Tibial nerve (tissue), 4 donors: ENCODE measurements at regions not wholly inside any gene's neighbourhood (a gene's known extent, or its start where the extent isn't known, plus 50 kb on each side); places are given as distances from the start of the nearest gene placed in this dataset.

Experiments
- DNase-seq, 2 donors: peaks; one replicate each; pipeline ENCODE4 v3.0.0-alpha.2; 2019; ENCODE audit warnings: low spot score in 2 of 2
- H3K27ac ChIP-seq, 4 donors: fragments of 200-600 bp; sonication (generic) in 3 of 4; one replicate each; pipeline ENCODE4 v1.5.1; 2017 to 2019; ENCODE audit warnings: mild to moderate bottlenecking in 1 of 4
- H3K27me3 ChIP-seq, 2 donors: fragments of 200-600 bp; sonication (generic) in 1 of 2; one replicate each; pipeline versions ENCODE4 v1.5.1 to v1.6.0; 2017 to 2019
- H3K36me3 ChIP-seq, 3 donors: fragments of 200-600 bp; sonication (generic); one replicate each; pipeline ENCODE4 v1.5.1; 2018 to 2019
- H3K4me1 ChIP-seq, 4 donors: fragments of 200-600 bp; sonication (generic) in 3 of 4; one replicate each; pipeline ENCODE4 v1.5.1; 2017 to 2019
- H3K4me3 ChIP-seq, 4 donors: fragments of 200-600 bp; sonication (generic) in 3 of 4; one replicate each; pipeline ENCODE4 v1.5.1; 2017 to 2019; ENCODE audit warnings: mild to moderate bottlenecking in 1 of 4, moderate library complexity in 1 of 4
- H3K9me3 ChIP-seq, 4 donors: fragments of 200-600 bp; sonication (generic) in 3 of 4; one replicate each; pipeline ENCODE4 v1.5.1; 2017 to 2019
- CTCF ChIP-seq, 5 experiments: fragments of 200-600 bp in 3 of 5; fragments of 450-650 bp in 2 of 5; sonication (generic) in 3 of 5; IDR thresholded peaks; one replicate each; pipeline ENCODE4 v1.5.1; 2016 to 2019; ENCODE audit warnings: antibody characterized with exemption in 5 of 5, mild to moderate bottlenecking in 3 of 5, moderate library complexity in 2 of 5
- EP300 ChIP-seq, 2 donors: sonication (generic); formaldehyde crosslinking; IDR thresholded peaks; one replicate each; pipeline ENCODE4 v1.6.1; 2017; ENCODE audit warnings: antibody characterized with exemption in 2 of 2, mild to moderate bottlenecking in 1 of 2
- POLR2A ChIP-seq, 2 donors: fragments of 450-650 bp; IDR thresholded peaks; one replicate each; pipeline ENCODE4 v1.6.1; 2017; ENCODE audit warnings: antibody characterized with exemption in 2 of 2, mild to moderate bottlenecking in 2 of 2, moderate library complexity in 2 of 2
- WGBS, 2 donors: methylation state at CpG; one replicate each; pipeline ENCODE4 v1.1.5; 2018; 5-methylcytosine and 5-hydroxymethylcytosine counted together

GRCh38 chr4:18917689-18918088, 896.1 kb upstream of the LCORL start:
- no peak for DNase-seq
- no peak for TF ChIP-seq POLR2A (IDR thresholded peaks at IDR 0.05)
- TF ChIP-seq CTCF (IDR thresholded peaks at IDR 0.05), result no peak
- no peak for TF ChIP-seq EP300 (IDR thresholded peaks at IDR 0.05)
- H3K4me1 ChIP-seq, result no peaks in the 10 kb centered on the region
- H3K36me3 ChIP-seq, result no peaks in the 10 kb centered on the region
- peaks cover 0 to 10% (median 0%) of the 10 kb centered on the region in 4 donors for H3K9me3 ChIP-seq
- no peak overlapping the region for H3K4me3 ChIP-seq
- no peak overlapping the region for H3K27ac ChIP-seq
- H3K27me3 ChIP-seq, result no peaks in the 10 kb centered on the region

DNA sequence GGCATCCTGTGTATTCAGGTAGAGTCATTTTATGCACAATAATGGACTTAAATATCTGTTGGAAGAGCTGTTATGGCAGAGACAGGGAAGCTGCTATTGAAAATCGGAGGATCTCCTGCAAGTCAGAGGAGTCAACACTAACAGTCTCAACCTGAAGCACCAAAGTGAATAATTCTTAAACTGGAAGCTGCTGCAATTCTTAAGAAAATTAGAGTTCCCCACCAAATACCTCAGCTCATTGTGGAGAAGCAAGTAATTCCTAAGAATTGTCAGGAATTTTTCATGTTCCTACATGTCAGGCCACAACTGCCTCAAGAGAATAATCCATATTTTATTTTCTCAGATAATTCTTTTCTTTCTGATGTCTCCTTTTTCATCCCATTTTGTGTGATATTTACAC, 892.6 kb upstream of the LCORL start:
- no peak for DNase-seq
- Histone ChIP-seq H3K27me3 (no peaks in the 10 kb centered on the region), H3K9me3 (peaks cover 0 to 19% (median 0%) of the 10 kb centered on the region in 4 donors), H3K27ac (no peak overlapping the region), H3K36me3 (no peaks in the 10 kb centered on the region), H3K4me3 (no peak overlapping the region), H3K4me1 (no peaks in the 10 kb centered on the region)
- no peak for TF ChIP-seq EP300 (IDR thresholded peaks at IDR 0.05)
- TF ChIP-seq CTCF (IDR thresholded peaks at IDR 0.05), result no peak
- no peak for TF ChIP-seq POLR2A (IDR thresholded peaks at IDR 0.05)
- WGBS, 2 donors, result 87 to 89% methylated on average over 1 of the region's 1 CpG

- H3K36me3 ChIP-seq, result no peaks in the 10 kb centered on the region
- no peak overlapping the region for H3K27ac ChIP-seq
- TF ChIP-seq CTCF (IDR thresholded peaks at IDR 0.05) (no peak), POLR2A (IDR thresholded peaks at IDR 0.05) (no peak), EP300 (IDR thresholded peaks at IDR 0.05) (no peak)
- H3K9me3 ChIP-seq, result no peaks in the 10 kb centered on the region
- no peak overlapping the region for H3K4me3 ChIP-seq
- WGBS, 2 donors, result 45 to 58% methylated on average over 2 of the region's 2 CpGs
- no peak for DNase-seq
- H3K27me3 ChIP-seq, result no peaks in the 10 kb centered on the region
- no peaks in the 10 kb centered on the region for H3K4me1 ChIP-seq
These were observed 873.4 kb upstream of the LCORL start for GRCh38 chr4:18894928-18895327.

DNA sequence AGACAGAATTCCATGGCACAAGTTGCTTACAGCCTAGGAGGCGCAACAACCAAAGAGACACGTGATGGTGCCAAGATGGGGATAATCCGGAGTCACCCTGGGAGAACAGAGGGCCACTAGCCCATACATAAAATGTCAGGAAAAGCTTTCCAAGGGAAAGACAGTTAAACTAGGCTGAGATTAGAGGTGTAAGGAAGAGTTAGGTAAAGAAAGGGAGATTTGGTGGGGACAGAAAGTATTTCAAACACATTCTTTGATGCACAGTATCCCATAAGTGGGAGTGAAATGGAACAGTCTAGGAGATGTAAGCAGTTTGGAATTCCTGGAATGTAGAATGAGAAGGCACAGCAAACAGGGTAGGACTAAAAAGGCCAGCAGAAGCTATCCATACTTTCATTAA, 860.9 kb upstream of the LCORL start:
- H3K4me3 ChIP-seq, result no peak overlapping the region
- H3K4me1 ChIP-seq, result no peaks in the 10 kb centered on the region
- H3K9me3 ChIP-seq, result no peaks in the 10 kb centered on the region
- H3K36me3 ChIP-seq, result no peaks in the 10 kb centered on the region
- H3K27ac ChIP-seq, result no peak overlapping the region
- 39 to 53% methylated on average over 3 of the region's 3 CpGs for WGBS, 2 donors
- DNase-seq, result no peak
- no peak for TF ChIP-seq EP300 (IDR thresholded peaks at IDR 0.05)
- TF ChIP-seq POLR2A (IDR thresholded peaks at IDR 0.05), result no peak
- TF ChIP-seq CTCF (IDR thresholded peaks at IDR 0.05), result no peak
- no peaks in the 10 kb centered on the region for H3K27me3 ChIP-seq

DNA sequence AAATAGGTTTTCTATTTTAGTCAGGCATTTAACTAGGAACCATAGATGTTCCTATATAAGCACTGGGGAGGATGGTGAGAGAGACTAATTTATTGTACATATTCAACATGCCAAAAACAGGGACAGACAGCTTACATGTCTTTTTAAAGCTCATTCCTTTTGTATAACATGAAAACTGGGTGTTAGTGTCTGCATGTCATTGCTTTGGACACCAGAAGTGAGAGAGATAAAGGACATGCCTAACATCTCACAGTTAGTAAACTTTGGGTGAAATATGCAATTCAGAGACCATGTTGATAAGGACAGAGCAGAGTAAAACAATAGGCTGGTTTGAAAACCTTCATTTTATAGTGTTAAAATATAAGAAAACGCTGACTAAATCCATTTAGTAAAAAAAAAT, 860.0 kb upstream of the LCORL start:
- 63 to 75% methylated on average over 1 of the region's 1 CpG for WGBS, 2 donors
- no peak for DNase-seq
- Histone ChIP-seq H3K27ac (no peak overlapping the region), H3K4me1 (no peaks in the 10 kb centered on the region), H3K9me3 (no peaks in the 10 kb centered on the region), H3K4me3 (no peak overlapping the region), H3K27me3 (no peaks in the 10 kb centered on the region), H3K36me3 (no peaks in the 10 kb centered on the region)
- TF ChIP-seq EP300 (IDR thresholded peaks at IDR 0.05), result no peak
- TF ChIP-seq POLR2A (IDR thresholded peaks at IDR 0.05), result no peak
- no peak for TF ChIP-seq CTCF (IDR thresholded peaks at IDR 0.05)
